GM18867 (cell line): ENCODE measurements at regions not wholly inside any gene's neighbourhood (a gene's known extent, or its start where the extent isn't known, plus 50 kb on each side); places are given as distances from the start of the nearest gene placed in this dataset.
"Not testable (repeated sequence)": the region's sequence is repeated elsewhere in the genome, so short reads cannot be mapped to it uniquely, and the experiment has no call there.

Experiments
- ATAC-seq: cut with Tn5 transposase; IDR thresholded peaks from one replicate; pipeline ENCODE4 v1.9.1; 2021; ENCODE audit warnings: mild to moderate bottlenecking, moderate library complexity; ENCODE audit not compliant: unreplicated experiment

GRCh38 chr21:14757533-14758327, 211.6 kb upstream of the SAMSN1 start:
- ATAC-seq = no peak

GRCh38 chr21:14755086-14755485, 209.0 kb upstream of the SAMSN1 start:
- no peak for ATAC-seq

GRCh38 chr21:14754682-14755081, 208.6 kb upstream of the SAMSN1 start:
- ATAC-seq = no peak

GRCh38 chr21:14754259-14754604, 208.1 kb upstream of the SAMSN1 start:
- ATAC-seq = no peak

GRCh38 chr21:14753466-14754258, 207.5 kb upstream of the SAMSN1 start:
- ATAC-seq = peak; percentile 65

- ATAC-seq = no peak
These were observed 207.0 kb upstream of the SAMSN1 start for GRCh38 chr21:14753069-14753465.

- ATAC-seq = no peak
These were observed 206.3 kb upstream of the SAMSN1 start for GRCh38 chr21:14752345-14752909.

GRCh38 chr21:14751602-14752344, 205.7 kb upstream of the SAMSN1 start:
- no peak for ATAC-seq

GRCh38 chr21:14751011-14751410, 204.9 kb upstream of the SAMSN1 start:
- ATAC-seq = no peak

- no peak for ATAC-seq
These were observed 203.9 kb upstream of the SAMSN1 start for GRCh38 chr21:14750041-14750440.

GRCh38 chr21:14748662-14749061, 202.5 kb upstream of the SAMSN1 start:
- ATAC-seq = no peak

GRCh38 chr21:14744368-14744767, 198.3 kb upstream of the SAMSN1 start:
- ATAC-seq = no peak

- ATAC-seq = no peak
These were observed 196.0 kb upstream of the SAMSN1 start for GRCh38 chr21:14742119-14742518.

GRCh38 chr21:14741256-14741655, 195.1 kb upstream of the SAMSN1 start:
- no peak for ATAC-seq

GRCh38 chr21:14740692-14741091, 194.6 kb upstream of the SAMSN1 start:
- ATAC-seq = no peak

- ATAC-seq = no peak
These were observed 194.0 kb upstream of the SAMSN1 start for GRCh38 chr21:14740116-14740515.

- no peak for ATAC-seq
These were observed 193.5 kb upstream of the SAMSN1 start for GRCh38 chr21:14739590-14739989.

- ATAC-seq = not testable (repeated sequence)
These were observed 192.5 kb upstream of the SAMSN1 start for GRCh38 chr21:14738576-14738975.

- peak; percentile 57 for ATAC-seq
These were observed 191.8 kb upstream of the SAMSN1 start for GRCh38 chr21:14737922-14738321.

GRCh38 chr21:14737284-14737691, 191.2 kb upstream of the SAMSN1 start:
- ATAC-seq = no peak

- no peak for ATAC-seq
These were observed 190.6 kb upstream of the SAMSN1 start for GRCh38 chr21:14736672-14737071.
